ENCODE measurements at regions not wholly inside any gene's neighbourhood (a gene's known extent, or its start where the extent isn't known, plus 50 kb on each side); places are given as distances from the start of the nearest gene placed in this dataset.

GRCh38 chrX:110442635-110443034 is 84.0 kb downstream of the RTL9 start:
- peak; percentile 28 to 40 (median 35) for TF ChIP-seq CTCF (optimal IDR thresholded peaks at IDR 0.05 in 1 of 3, IDR thresholded peaks at IDR 0.05 in 1 of 3, conservative IDR thresholded peaks at IDR 0.05 in 1 of 3; ENCODE audit: extremely low read depth in 1 of 3, insufficient read depth in 2 of 3, low read length in 3 of 3)
- no peak for TF ChIP-seq EZH2 (IDR thresholded peaks at IDR 0.05; ENCODE audit: low read length)
- peaks cover 17% of the 10 kb centered on the region for H3K27me3 ChIP-seq (ENCODE audit: control insufficient read depth, extremely low read depth, insufficient read depth, low read length)
- H3K79me2 ChIP-seq (ENCODE audit: control insufficient read depth, insufficient read depth, low read length): no peaks in the 10 kb centered on the region
- FAIRE-seq (peak; percentile 26), DNase-seq (ENCODE audit: low read depth, low spot score) (no peak)
- H3K4me3 ChIP-seq (ENCODE audit: control insufficient read depth in 2 of 3, extremely low read depth in 1 of 3, insufficient read depth in 2 of 3, low read depth in 1 of 3, low read length in 3 of 3): no peak overlapping the region
- no peaks in the 10 kb centered on the region for H3K36me3 ChIP-seq (ENCODE audit: control insufficient read depth in 2 of 2, extremely low read depth in 1 of 2, insufficient read depth in 2 of 2, low read length in 2 of 2)
- dilution Hi-C loops (cut with MboI; ENCODE audit: extremely low pct_ligation_motif_present, low sequenced_read_pairs): loop anchor here (25.0 kb wide), 1 partner anchor 395 kb away; no protein-coding TSS in a partner anchor
- H4K20me1 ChIP-seq (ENCODE audit: control insufficient read depth, extremely low read depth, insufficient read depth, low read length): no peaks in the 10 kb centered on the region
- H3K9me3 ChIP-seq (ENCODE audit: control insufficient read depth, low read depth, low read length): no peaks in the 10 kb centered on the region
- no peak overlapping the region for H3K4me2 ChIP-seq (ENCODE audit: control insufficient read depth, extremely low read depth, insufficient read depth, low read depth, low read length)
- H3K9me1 ChIP-seq (ENCODE audit: control insufficient read depth, extremely low read depth, insufficient read depth, low read length): no peaks in the 10 kb centered on the region
- H2AFZ ChIP-seq (ENCODE audit: control insufficient read depth, low read length): no peak overlapping the region
- H3K4me1 ChIP-seq (ENCODE audit: control insufficient read depth, extremely low read depth, insufficient read depth, low read length): peaks cover 9% of the 10 kb centered on the region
- no peak overlapping the region for H3K27ac ChIP-seq (ENCODE audit: control insufficient read depth, insufficient read depth, low read length)
- H3K9ac ChIP-seq (ENCODE audit: control insufficient read depth, extremely low read depth, insufficient read depth, low read length): no peak overlapping the region

DNA sequence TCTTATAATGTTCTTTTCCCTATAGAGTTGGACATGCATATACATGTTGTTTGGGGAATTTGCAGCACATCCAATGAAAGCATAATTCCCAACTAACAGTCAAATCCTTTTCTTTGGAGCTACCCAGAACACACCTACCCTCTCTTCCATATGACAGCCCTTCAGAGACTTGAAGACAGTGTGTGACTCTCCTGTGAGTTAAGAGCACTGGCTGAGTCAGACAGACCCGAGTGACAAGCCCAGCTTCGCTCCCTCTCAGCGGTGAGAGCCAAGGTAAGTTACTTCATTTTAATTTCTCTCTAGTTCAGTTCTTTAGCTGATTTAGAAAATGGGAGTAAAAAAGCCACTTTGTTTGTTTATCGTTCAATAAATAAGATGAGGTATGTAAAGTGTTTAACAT is 86.3 kb downstream of the RTL9 start:
- Histone ChIP-seq H3K27me3 (ENCODE audit: control insufficient read depth, extremely low read depth, insufficient read depth, low read length) (peaks cover 12% of the 10 kb centered on the region), H3K36me3 (ENCODE audit: control insufficient read depth in 2 of 2, extremely low read depth in 1 of 2, insufficient read depth in 2 of 2, low read length in 2 of 2) (no peaks in the 10 kb centered on the region), H2AFZ (ENCODE audit: control insufficient read depth, low read length) (no peak overlapping the region), H4K20me1 (ENCODE audit: control insufficient read depth, extremely low read depth, insufficient read depth, low read length) (no peaks in the 10 kb centered on the region), H3K4me2 (ENCODE audit: control insufficient read depth, extremely low read depth, insufficient read depth, low read depth, low read length) (peak overlapping the region; percentile 40), H3K4me3 (ENCODE audit: control insufficient read depth in 2 of 3, extremely low read depth in 1 of 3, insufficient read depth in 2 of 3, low read depth in 1 of 3, low read length in 3 of 3) (no peak overlapping the region), H3K79me2 (ENCODE audit: control insufficient read depth, insufficient read depth, low read length) (no peaks in the 10 kb centered on the region), H3K9me3 (ENCODE audit: control insufficient read depth, low read depth, low read length) (no peaks in the 10 kb centered on the region), H3K4me1 (ENCODE audit: control insufficient read depth, extremely low read depth, insufficient read depth, low read length) (peaks cover 5% of the 10 kb centered on the region), H3K9me1 (ENCODE audit: control insufficient read depth, extremely low read depth, insufficient read depth, low read length) (no peaks in the 10 kb centered on the region), H3K27ac (ENCODE audit: control insufficient read depth, insufficient read depth, low read length) (no peak overlapping the region), H3K9ac (ENCODE audit: control insufficient read depth, extremely low read depth, insufficient read depth, low read length) (no peak overlapping the region)
- FAIRE-seq: no peak
- no peak for DNase-seq (ENCODE audit: low read depth, low spot score)
- TF ChIP-seq CTCF (optimal IDR thresholded peaks at IDR 0.05 in 1 of 3, IDR thresholded peaks at IDR 0.05 in 1 of 3, conservative IDR thresholded peaks at IDR 0.05 in 1 of 3; ENCODE audit: extremely low read depth in 1 of 3, insufficient read depth in 2 of 3, low read length in 3 of 3): no peak
- no peak for TF ChIP-seq EZH2 (IDR thresholded peaks at IDR 0.05; ENCODE audit: low read length)
- dilution Hi-C loops (cut with MboI; ENCODE audit: extremely low pct_ligation_motif_present, low sequenced_read_pairs): loop anchor here (25.0 kb wide), 1 partner anchor 392 kb away; no protein-coding TSS in a partner anchor

Data from keratinocyte (primary cell).